Ovary (tissue), 3 donors: ENCODE measurements at regions not wholly inside any gene's neighbourhood (a gene's known extent, or its start where the extent isn't known, plus 50 kb on each side); places are given as distances from the start of the nearest gene placed in this dataset.

Experiments used
- EP300 ChIP-seq: sonication (generic); formaldehyde crosslinking; IDR thresholded peaks from one replicate; pipeline ENCODE4 v1.6.1; 2017; ENCODE audit warnings: antibody characterized with exemption
- POLR2A ChIP-seq: fragments of 450-650 bp; IDR thresholded peaks from one replicate; pipeline ENCODE4 v1.6.1; 2017; ENCODE audit warnings: antibody characterized with exemption, mild to moderate bottlenecking, moderate library complexity
- TF ChIP-seq, protein P1 (sequence below), 3 donors: fragments of 450-650 bp in 2 of 3; fragments of 200-600 bp in 1 of 3; IDR thresholded peaks; one replicate each; pipeline versions ENCODE4 v1.5.1 to v1.8.0; 2016 to 2022; ENCODE audit warnings: antibody characterized with exemption in 3 of 3, mild to moderate bottlenecking in 1 of 3
- donor health status: DM: no; HTN: no; CAD: no.

DNA sequence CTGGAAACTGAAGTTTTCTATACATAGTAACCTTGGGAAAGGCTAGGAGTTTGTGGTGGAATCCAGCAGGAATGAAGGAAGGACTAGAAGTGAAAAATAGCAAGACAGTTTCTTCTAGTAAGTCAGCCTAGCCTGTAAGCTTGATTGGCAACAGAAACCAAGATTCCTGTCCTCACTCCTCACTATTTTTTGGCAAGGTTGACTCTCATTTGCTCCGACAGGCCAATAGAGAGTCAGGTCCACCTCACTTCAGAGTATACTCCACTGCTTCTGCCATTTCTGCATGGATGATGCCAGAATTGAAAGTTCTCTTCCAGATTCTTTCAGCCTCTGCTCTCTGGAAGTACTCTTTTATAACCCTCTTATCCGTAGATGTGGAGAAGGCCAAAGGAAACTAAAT, 352.4 kb downstream of the ZNF516 start:
- TF ChIP-seq, protein P1, sequence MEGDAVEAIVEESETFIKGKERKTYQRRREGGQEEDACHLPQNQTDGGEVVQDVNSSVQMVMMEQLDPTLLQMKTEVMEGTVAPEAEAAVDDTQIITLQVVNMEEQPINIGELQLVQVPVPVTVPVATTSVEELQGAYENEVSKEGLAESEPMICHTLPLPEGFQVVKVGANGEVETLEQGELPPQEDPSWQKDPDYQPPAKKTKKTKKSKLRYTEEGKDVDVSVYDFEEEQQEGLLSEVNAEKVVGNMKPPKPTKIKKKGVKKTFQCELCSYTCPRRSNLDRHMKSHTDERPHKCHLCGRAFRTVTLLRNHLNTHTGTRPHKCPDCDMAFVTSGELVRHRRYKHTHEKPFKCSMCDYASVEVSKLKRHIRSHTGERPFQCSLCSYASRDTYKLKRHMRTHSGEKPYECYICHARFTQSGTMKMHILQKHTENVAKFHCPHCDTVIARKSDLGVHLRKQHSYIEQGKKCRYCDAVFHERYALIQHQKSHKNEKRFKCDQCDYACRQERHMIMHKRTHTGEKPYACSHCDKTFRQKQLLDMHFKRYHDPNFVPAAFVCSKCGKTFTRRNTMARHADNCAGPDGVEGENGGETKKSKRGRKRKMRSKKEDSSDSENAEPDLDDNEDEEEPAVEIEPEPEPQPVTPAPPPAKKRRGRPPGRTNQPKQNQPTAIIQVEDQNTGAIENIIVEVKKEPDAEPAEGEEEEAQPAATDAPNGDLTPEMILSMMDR (IDR thresholded peaks at IDR 0.05), result no peak
- TF ChIP-seq POLR2A (no peak), EP300 (no peak)
